H1 (cell line): ENCODE measurements at regions not wholly inside any gene's neighbourhood (a gene's known extent, or its start where the extent isn't known, plus 50 kb on each side); places are given as distances from the start of the nearest gene placed in this dataset.

Experiments
- CEBPB ChIP-seq: IDR thresholded peaks from 2 replicates; pipeline ENCODE4 v1.6.1; 2012; ENCODE audit warnings: low read depth, low read length
- CTCF ChIP-seq, 3 experiments: IDR thresholded peaks; 1 replicate in 2 of 3; 2 replicates in 1 of 3; pipeline versions ENCODE4 v1.5.1 to v1.6.1; 2011; ENCODE audit warnings: low read length in 3 of 3, mild to moderate bottlenecking in 3 of 3, inconsistent platforms in 2 of 3, low read depth in 1 of 3, moderate library complexity in 1 of 3; ENCODE audit not compliant: insufficient read depth in 1 of 3; ENCODE audit errors: control extremely low read depth in 1 of 3
- EP300 ChIP-seq, 2 experiments: IDR thresholded peaks; 1 replicate in 1 of 2; 2 replicates in 1 of 2; pipeline ENCODE4 v1.6.1; 2011 to 2012; ENCODE audit warnings: low read depth in 2 of 2, low read length in 2 of 2, mild to moderate bottlenecking in 2 of 2, borderline replicate concordance in 1 of 2, inconsistent platforms in 1 of 2, moderate library complexity in 1 of 2
- JUND ChIP-seq: IDR thresholded peaks from 2 replicates; pipeline ENCODE4 v1.6.1; 2011; ENCODE audit warnings: mild to moderate bottlenecking, improper control_type of control experiment, low read length
- KDM5A ChIP-seq: fragments of 200-600 bp; IDR thresholded peaks from 2 replicates; pipeline ENCODE4 v1.7.1; 2012; ENCODE audit warnings: mild to moderate bottlenecking, low read length, inconsistent platforms, mixed read lengths
- NRF1 ChIP-seq: IDR thresholded peaks from 2 replicates; pipeline ENCODE4 v1.6.1; 2011; ENCODE audit warnings: mild to moderate bottlenecking, low read depth, low read length, improper control_type of control experiment
- POLR2A ChIP-seq, 2 experiments: IDR thresholded peaks; 1 replicate in 1 of 2; 2 replicates in 1 of 2; pipeline ENCODE4 v1.6.1; 2011; ENCODE audit warnings: low read depth in 2 of 2, low read length in 2 of 2, mild to moderate bottlenecking in 2 of 2; ENCODE audit errors: control extremely low read depth in 1 of 2
- RAD21 ChIP-seq, 2 experiments: IDR thresholded peaks in 1 of 2; conservative IDR thresholded peaks in 1 of 2; 2 replicates each; pipeline ENCODE4 v1.6.1; 2011; ENCODE audit warnings: low read depth in 2 of 2, low read length in 2 of 2, improper control_type of control experiment in 1 of 2, inconsistent platforms in 1 of 2, mild to moderate bottlenecking in 1 of 2, moderate library complexity in 1 of 2
- RNF2 ChIP-seq: fragments of 200-900, 300-1000 bp; sonication (generic); IDR thresholded peaks from 2 replicates; pipeline ENCODE4 v1.7.1; 2016; ENCODE audit warnings: borderline replicate concordance, low read depth, mild to moderate bottlenecking, antibody characterized with exemption, low read length; ENCODE audit not compliant: poor library complexity, severe bottlenecking; ENCODE audit errors: missing control alignments
- TBP ChIP-seq: IDR thresholded peaks from 2 replicates; pipeline ENCODE4 v1.6.1; 2011; ENCODE audit warnings: low read depth, low read length, improper control_type of control experiment
- TF ChIP-seq, protein P1 (sequence below): IDR thresholded peaks from 2 replicates; pipeline ENCODE4 v1.6.1; 2012; ENCODE audit warnings: inconsistent platforms
- TF ChIP-seq, protein P2 (sequence below): IDR thresholded peaks from 2 replicates; pipeline ENCODE4 v1.6.1; 2012; ENCODE audit warnings: low read length, inconsistent platforms

DNA sequence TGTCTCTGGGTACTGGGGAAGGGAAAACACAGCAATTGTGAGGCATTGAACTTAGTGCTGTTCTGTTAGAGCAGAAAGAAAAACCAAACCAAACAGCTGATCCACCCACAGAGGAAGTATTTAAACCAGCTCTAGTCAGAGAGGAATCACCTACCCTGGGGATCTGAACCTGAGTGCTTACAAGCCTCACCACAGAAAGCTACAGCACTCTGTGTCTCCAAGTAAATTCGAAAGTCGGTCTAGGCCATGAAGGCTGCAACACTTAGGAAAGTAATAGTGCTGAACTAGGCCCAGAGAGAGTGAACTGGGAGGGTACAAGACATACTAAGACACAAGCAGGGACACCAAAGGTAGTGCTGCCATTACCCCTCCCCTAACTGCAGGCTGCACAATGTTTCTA lies 142.2 kb upstream of the CXorf51A start:
- TF ChIP-seq TBP = no peak
- TF ChIP-seq, protein P1, sequence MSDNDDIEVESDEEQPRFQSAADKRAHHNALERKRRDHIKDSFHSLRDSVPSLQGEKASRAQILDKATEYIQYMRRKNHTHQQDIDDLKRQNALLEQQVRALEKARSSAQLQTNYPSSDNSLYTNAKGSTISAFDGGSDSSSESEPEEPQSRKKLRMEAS = no peak
- no peak for TF ChIP-seq RNF2
- TF ChIP-seq CTCF (IDR thresholded peaks at IDR 0.05; ENCODE audit: control extremely low read depth in 1 of 3, insufficient read depth in 1 of 3, low read depth in 1 of 3, low read length in 3 of 3) = no peak
- TF ChIP-seq EP300 (IDR thresholded peaks at IDR 0.05; ENCODE audit: borderline replicate concordance in 1 of 2, low read depth in 2 of 2, low read length in 2 of 2) = no peak
- TF ChIP-seq RAD21 (IDR thresholded peaks at IDR 0.05 in 1 of 2, conservative IDR thresholded peaks at IDR 0.05 in 1 of 2; ENCODE audit: low read depth in 2 of 2, low read length in 2 of 2) = no peak
- TF ChIP-seq NRF1 = no peak
- TF ChIP-seq, protein P2, sequence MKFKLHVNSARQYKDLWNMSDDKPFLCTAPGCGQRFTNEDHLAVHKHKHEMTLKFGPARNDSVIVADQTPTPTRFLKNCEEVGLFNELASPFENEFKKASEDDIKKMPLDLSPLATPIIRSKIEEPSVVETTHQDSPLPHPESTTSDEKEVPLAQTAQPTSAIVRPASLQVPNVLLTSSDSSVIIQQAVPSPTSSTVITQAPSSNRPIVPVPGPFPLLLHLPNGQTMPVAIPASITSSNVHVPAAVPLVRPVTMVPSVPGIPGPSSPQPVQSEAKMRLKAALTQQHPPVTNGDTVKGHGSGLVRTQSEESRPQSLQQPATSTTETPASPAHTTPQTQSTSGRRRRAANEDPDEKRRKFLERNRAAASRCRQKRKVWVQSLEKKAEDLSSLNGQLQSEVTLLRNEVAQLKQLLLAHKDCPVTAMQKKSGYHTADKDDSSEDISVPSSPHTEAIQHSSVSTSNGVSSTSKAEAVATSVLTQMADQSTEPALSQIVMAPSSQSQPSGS = no peak
- no peak for TF ChIP-seq POLR2A (IDR thresholded peaks at IDR 0.05; ENCODE audit: control extremely low read depth in 1 of 2, low read depth in 2 of 2, low read length in 2 of 2)
- no peak for TF ChIP-seq CEBPB
- TF ChIP-seq JUND = no peak
- no peak for TF ChIP-seq KDM5A
